HEK293T (cell line): ENCODE measurements at regions not wholly inside any gene's neighbourhood (a gene's known extent, or its start where the extent isn't known, plus 50 kb on each side); places are given as distances from the start of the nearest gene placed in this dataset.

Source experiments
- ARNT ChIP-seq: fragments of 450-650 bp; IDR thresholded peaks from 2 replicates; pipeline ENCODE4 v1.6.1; 2017; ENCODE audit warnings: mild to moderate bottlenecking
- BHLHE40 ChIP-seq: fragments of 450-650 bp; IDR thresholded peaks from 2 replicates; pipeline ENCODE4 v1.6.1; 2016; ENCODE audit warnings: mild to moderate bottlenecking, moderate library complexity, borderline replicate concordance
- ELF4 ChIP-seq: fragments of 450-650 bp; IDR thresholded peaks from 2 replicates; pipeline ENCODE4 v1.6.1; 2017; ENCODE audit warnings: antibody characterized with exemption
- FOXA1 ChIP-seq: fragments of 450-650 bp; IDR thresholded peaks from 2 replicates; pipeline ENCODE4 v1.6.1; 2016; ENCODE audit warnings: mild to moderate bottlenecking
- FOXK2 ChIP-seq: fragments of 450-650 bp; IDR thresholded peaks from 2 replicates; pipeline ENCODE4 v1.6.1; 2016; ENCODE audit warnings: mild to moderate bottlenecking
- FOXM1 ChIP-seq: fragments of 450-650 bp; IDR thresholded peaks from 2 replicates; pipeline ENCODE4 v1.6.1; 2017; ENCODE audit warnings: mild to moderate bottlenecking, borderline replicate concordance
- NFRKB ChIP-seq: fragments of 450-650 bp; IDR thresholded peaks from 2 replicates; pipeline ENCODE4 v1.6.1; 2016; ENCODE audit warnings: mild to moderate bottlenecking, moderate library complexity
- SP1 ChIP-seq: fragments of 450-650 bp; IDR thresholded peaks from 2 replicates; pipeline ENCODE4 v1.6.1; 2017
- SUZ12 ChIP-seq: fragments of 450-650 bp; IDR thresholded peaks from 2 replicates; pipeline ENCODE4 v1.6.1; 2016; ENCODE audit warnings: mild to moderate bottlenecking
- TARDBP ChIP-seq: fragments of 450-650 bp; IDR thresholded peaks from 2 replicates; pipeline ENCODE4 v1.6.1; 2016
- ZNF384 ChIP-seq: fragments of 450-650 bp; IDR thresholded peaks from 2 replicates; pipeline ENCODE4 v1.6.1; 2016
- TF ChIP-seq, protein P1 (sequence below): fragments of 450-650 bp; IDR thresholded peaks from 2 replicates; pipeline ENCODE4 v1.6.1; 2016

DNA sequence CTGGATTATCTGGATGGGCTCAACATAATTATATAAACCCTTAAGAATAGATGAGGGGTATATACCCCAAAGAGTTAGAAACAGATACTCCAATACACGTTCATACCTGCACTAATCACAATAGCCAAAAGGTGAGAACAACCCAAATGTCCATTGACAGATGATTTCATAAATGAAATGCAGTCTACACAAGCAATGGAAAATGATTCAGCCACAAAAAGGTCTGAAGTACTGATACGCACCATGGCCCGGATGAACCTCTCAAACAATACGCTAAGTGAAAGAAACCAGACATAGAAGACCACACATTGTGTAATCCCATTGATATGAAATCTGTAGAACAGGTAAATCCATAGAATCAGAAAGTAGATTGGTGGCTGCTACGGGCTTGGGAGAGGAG is 316.8 kb downstream of the LPIN1 start:
- TF ChIP-seq, protein P1, sequence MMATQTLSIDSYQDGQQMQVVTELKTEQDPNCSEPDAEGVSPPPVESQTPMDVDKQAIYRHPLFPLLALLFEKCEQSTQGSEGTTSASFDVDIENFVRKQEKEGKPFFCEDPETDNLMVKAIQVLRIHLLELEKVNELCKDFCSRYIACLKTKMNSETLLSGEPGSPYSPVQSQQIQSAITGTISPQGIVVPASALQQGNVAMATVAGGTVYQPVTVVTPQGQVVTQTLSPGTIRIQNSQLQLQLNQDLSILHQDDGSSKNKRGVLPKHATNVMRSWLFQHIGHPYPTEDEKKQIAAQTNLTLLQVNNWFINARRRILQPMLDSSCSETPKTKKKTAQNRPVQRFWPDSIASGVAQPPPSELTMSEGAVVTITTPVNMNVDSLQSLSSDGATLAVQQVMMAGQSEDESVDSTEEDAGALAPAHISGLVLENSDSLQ, result no peak
- TF ChIP-seq ELF4 (no peak), BHLHE40 (no peak), TARDBP (no peak), FOXM1 (no peak), SUZ12 (no peak), FOXA1 (no peak), FOXK2 (no peak), SP1 (no peak), NFRKB (no peak), ZNF384 (no peak), ARNT (no peak)
